PC-3 (cell line): ENCODE measurements at regions not wholly inside any gene's neighbourhood (a gene's known extent, or its start where the extent isn't known, plus 50 kb on each side); places are given as distances from the start of the nearest gene placed in this dataset.

ENCODE experiments used
- ATAC-seq: fragments of 200-7000 bp; cut with Tn5 transposase; 2 replicates; pipeline ENCODE4 v1.9.1; 2020; ENCODE audit warnings: mild to moderate bottlenecking, moderate library complexity
- BruUV-seq: library from RNA; stranded (reverse); fragments of 400-500 nt; replicated peaks from 2 replicates; lab custom pipeline; 2021; lab: Mats Ljungman, UMichigan
- CTCF ChIA-PET: fragments of 300-600 bp; sonication (Branson Sonifier 250); formaldehyde crosslinking; loops from one replicate; lab custom pipeline; 2022; ENCODE audit warnings: antibody characterized with exemption; lab: Charles Lee
- POLR2A ChIA-PET: fragments of 300-600 bp; sonication (Branson Sonifier 250); formaldehyde crosslinking; loops from one replicate; lab custom pipeline; 2022; ENCODE audit warnings: antibody characterized with exemption; ENCODE audit not compliant: unreplicated experiment; lab: Charles Lee
- DNase-seq: peaks from one replicate; pipeline ENCODE4 v3.0.0-alpha.2; 2015
- H2AFZ ChIP-seq: fragments of 300-600 bp; sonication (generic); 2 replicates; pipeline ENCODE4 v1.6.0; 2016; ENCODE audit warnings: antibody characterized with exemption, low read length
- H3F3A ChIP-seq: fragments of 300-600 bp; sonication (generic); one replicate; pipeline ENCODE4 v1.6.0; 2017; ENCODE audit warnings: antibody characterized with exemption, low read length, control low read depth, mild to moderate bottlenecking; ENCODE audit not compliant: unreplicated experiment
- H3K27ac ChIP-seq: fragments of 300-600 bp; sonication (generic); 2 replicates; pipeline ENCODE4 v1.5.1; 2016; ENCODE audit warnings: mild to moderate bottlenecking, low read length
- H3K27me3 ChIP-seq: fragments of 300-600 bp; sonication (generic); 2 replicates; pipeline ENCODE4 v1.6.1; 2016; ENCODE audit warnings: low read length, mixed read lengths
- H3K36me3 ChIP-seq: fragments of 300-600 bp; sonication (generic); 2 replicates; pipeline ENCODE4 v1.6.1; 2016; ENCODE audit warnings: low read depth, mixed run types, low read length, mixed read lengths
- H3K4me1 ChIP-seq: fragments of 300-600 bp; sonication (generic); 2 replicates; pipeline ENCODE4 v1.5.1; 2016; ENCODE audit warnings: low read length; ENCODE audit not compliant: insufficient read depth
- H3K4me2 ChIP-seq: fragments of 300-600 bp; sonication (generic); 2 replicates; pipeline ENCODE4 v1.6.0; 2016; ENCODE audit warnings: low read length
- H3K4me3 ChIP-seq: fragments of 300-600 bp; sonication (generic); 2 replicates; pipeline ENCODE4 v1.5.1; 2016; ENCODE audit warnings: mild to moderate bottlenecking, low read length, mixed read lengths
- H3K79me2 ChIP-seq: fragments of 300-600 bp; sonication (generic); 2 replicates; pipeline ENCODE4 v1.6.1; 2017; ENCODE audit warnings: low read length, mixed read lengths
- H3K9ac ChIP-seq: fragments of 300-600 bp; sonication (generic); 2 replicates; pipeline ENCODE4 v1.6.0; 2016; ENCODE audit warnings: mild to moderate bottlenecking, low read length
- H3K9me2 ChIP-seq: fragments of 300-600 bp; sonication (generic); replicated peaks from 2 replicates; pipeline ENCODE4 v1.6.1; 2016; ENCODE audit warnings: mixed run types, low read length, mixed read lengths
- H3K9me3 ChIP-seq: fragments of 300-600 bp; sonication (generic); 2 replicates; pipeline ENCODE4 v1.6.1; 2016; ENCODE audit warnings: low read length, mixed read lengths
- H4K20me1 ChIP-seq: fragments of 300-600 bp; sonication (generic); 2 replicates; pipeline ENCODE4 v1.6.1; 2016; ENCODE audit warnings: low read length, mixed read lengths
- CTCF ChIP-seq: fragments of 300-600 bp; sonication (generic); conservative IDR thresholded peaks from 2 replicates; pipeline ENCODE4 v1.5.1; 2017; ENCODE audit warnings: antibody characterized with exemption, low read depth, mild to moderate bottlenecking, low read length
- EZH2 ChIP-seq: fragments of 300-600 bp; sonication (generic); IDR thresholded peaks from one replicate; pipeline ENCODE4 v1.6.1; 2017; ENCODE audit warnings: antibody characterized with exemption, mild to moderate bottlenecking, low read length; ENCODE audit not compliant: unreplicated experiment
- EZH2phosphoT487 ChIP-seq: fragments of 300-600 bp; sonication (generic); IDR thresholded peaks from 2 replicates; pipeline ENCODE4 v1.6.1; 2018; ENCODE audit warnings: mild to moderate bottlenecking, antibody characterized with exemption, low read length, borderline replicate concordance
- intact Hi-C: fragments of 100-400 bp; cut with micrococcal nuclease; formaldehyde crosslinking; loops from 2 replicates; pipeline ENCODE4 v1.9.0; 2023

- Histone ChIP-seq H3K9me3 (no peaks in the 10 kb centered on the region), H3K36me3 (no peaks in the 10 kb centered on the region), H3K4me3 (no peak overlapping the region), H3K27me3 (no peaks in the 10 kb centered on the region), H3K9me2 (no peaks in the 10 kb centered on the region), H4K20me1 (no peaks in the 10 kb centered on the region), H3K9ac (no peak overlapping the region), H3F3A (no peaks in the 10 kb centered on the region), H3K79me2 (no peaks in the 10 kb centered on the region), H3K27ac (no peak overlapping the region), H3K4me1 (no peaks in the 10 kb centered on the region), H3K4me2 (no peak overlapping the region), H2AFZ (no peak overlapping the region)
- POLR2A ChIA-PET, result no interaction called here
- BruUV-seq, result no TSS peak
- TF ChIP-seq CTCF (no peak), EZH2 (no peak), EZH2phosphoT487 (no peak)
- CTCF ChIA-PET, result no interaction called here
- DNase-seq (no peak), ATAC-seq (no peak)
- intact Hi-C loops, result no loop called here
Observed at GRCh38 chr9:31958572-31958971, 425.9 kb upstream of the ACO1 start.

- BruUV-seq, result no TSS peak
- ATAC-seq (no peak), DNase-seq (no peak)
- no peaks in the 10 kb centered on the region for H3K36me3 ChIP-seq
- H2AFZ ChIP-seq, result no peak overlapping the region
- no peak overlapping the region for H3K9ac ChIP-seq
- intact Hi-C loops, result no loop called here
- H3F3A ChIP-seq, result no peaks in the 10 kb centered on the region
- no peaks in the 10 kb centered on the region for H3K4me1 ChIP-seq
- H3K9me2 ChIP-seq, result no peaks in the 10 kb centered on the region
- H3K4me3 ChIP-seq, result no peak overlapping the region
- no peaks in the 10 kb centered on the region for H3K79me2 ChIP-seq
- POLR2A ChIA-PET, result no interaction called here
- CTCF ChIA-PET, result no interaction called here
- H3K9me3 ChIP-seq, result no peaks in the 10 kb centered on the region
- H3K27ac ChIP-seq, result no peak overlapping the region
- H4K20me1 ChIP-seq, result no peaks in the 10 kb centered on the region
- H3K4me2 ChIP-seq, result no peak overlapping the region
- H3K27me3 ChIP-seq, result no peaks in the 10 kb centered on the region
- TF ChIP-seq CTCF, result no peak
- no peak for TF ChIP-seq EZH2
- no peak for TF ChIP-seq EZH2phosphoT487
Observed at GRCh38 chr9:31969552-31969951, 414.9 kb upstream of the ACO1 start.

GRCh38 chr9:31983895-31984294 is 400.5 kb upstream of the ACO1 start:
- H3K4me1 ChIP-seq, result no peaks in the 10 kb centered on the region
- H3K27ac ChIP-seq, result no peak overlapping the region
- no peaks in the 10 kb centered on the region for H3K9me3 ChIP-seq
- H3K36me3 ChIP-seq, result no peaks in the 10 kb centered on the region
- H3K27me3 ChIP-seq, result no peaks in the 10 kb centered on the region
- TF ChIP-seq EZH2, result no peak
- H3F3A ChIP-seq, result no peaks in the 10 kb centered on the region
- H3K9ac ChIP-seq, result no peak overlapping the region
- ATAC-seq (no peak), DNase-seq (no peak)
- no peaks in the 10 kb centered on the region for H3K79me2 ChIP-seq
- ChIA-PET POLR2A (no interaction called here), CTCF (no interaction called here)
- H3K9me2 ChIP-seq, result no peaks in the 10 kb centered on the region
- no peak overlapping the region for H3K4me2 ChIP-seq
- intact Hi-C loops, result no loop called here
- no peak overlapping the region for H2AFZ ChIP-seq
- H3K4me3 ChIP-seq, result no peak overlapping the region
- BruUV-seq, result no TSS peak
- no peaks in the 10 kb centered on the region for H4K20me1 ChIP-seq
